Osteoblast (primary cell): ENCODE measurements at regions not wholly inside any gene's neighbourhood (a gene's known extent, or its start where the extent isn't known, plus 50 kb on each side); places are given as distances from the start of the nearest gene placed in this dataset.

Experiments used
- DNase-seq: peaks from one replicate; pipeline ENCODE4 v3.0.0; 2011; ENCODE audit warnings: low spot score, mixed read lengths; ENCODE audit not compliant: insufficient read length; ENCODE audit errors: missing footprints
- H2AFZ ChIP-seq: 2 replicates; pipeline ENCODE4 v1.6.0; 2011; ENCODE audit warnings: mild to moderate bottlenecking, low read length
- H3K27ac ChIP-seq: 2 replicates; pipeline ENCODE4 v1.5.1; 2011; ENCODE audit warnings: mild to moderate bottlenecking, low read depth, low read length, moderate library complexity
- H3K27me3 ChIP-seq: 2 replicates; pipeline ENCODE4 v1.6.0; 2012; ENCODE audit warnings: mild to moderate bottlenecking, control low read depth, inconsistent platforms, low read length, moderate library complexity; ENCODE audit not compliant: insufficient read depth
- H3K36me3 ChIP-seq: 2 replicates; pipeline ENCODE4 v1.5.1; 2011; ENCODE audit warnings: mild to moderate bottlenecking, low read length, control low read depth, moderate library complexity; ENCODE audit not compliant: insufficient read depth
- H3K4me1 ChIP-seq: 2 replicates; pipeline ENCODE4 v1.5.1; 2011; ENCODE audit warnings: mild to moderate bottlenecking, low read length, control low read depth, moderate library complexity; ENCODE audit not compliant: insufficient read depth
- H3K4me2 ChIP-seq: 2 replicates; pipeline ENCODE4 v1.6.0; 2011; ENCODE audit warnings: mild to moderate bottlenecking, low read length; ENCODE audit not compliant: insufficient read depth
- H3K4me3 ChIP-seq: fragments of 200-600 bp; sonication (generic); 3 replicates; pipeline ENCODE4 v1.5.1; 2012; ENCODE audit warnings: mild to moderate bottlenecking, low read length, inconsistent platforms; ENCODE audit not compliant: insufficient read depth
- H3K79me2 ChIP-seq: 2 replicates; pipeline ENCODE4 v1.6.0; 2012; ENCODE audit warnings: mild to moderate bottlenecking, low read length, control low read depth, inconsistent platforms; ENCODE audit not compliant: insufficient read depth
- H3K9me3 ChIP-seq: 2 replicates; pipeline ENCODE4 v1.5.1; 2011; ENCODE audit warnings: low read depth, low read length, control low read depth
- H4K20me1 ChIP-seq: 2 replicates; pipeline ENCODE4 v1.6.0; 2012; ENCODE audit warnings: mild to moderate bottlenecking, low read length, control low read depth; ENCODE audit not compliant: insufficient read depth
- TF ChIP-seq, protein P1 (sequence below): IDR thresholded peaks from 2 replicates; pipeline ENCODE4 v1.5.1; 2011; ENCODE audit warnings: mild to moderate bottlenecking, low read depth, low read length, moderate library complexity; ENCODE audit errors: extremely low read depth

DNA sequence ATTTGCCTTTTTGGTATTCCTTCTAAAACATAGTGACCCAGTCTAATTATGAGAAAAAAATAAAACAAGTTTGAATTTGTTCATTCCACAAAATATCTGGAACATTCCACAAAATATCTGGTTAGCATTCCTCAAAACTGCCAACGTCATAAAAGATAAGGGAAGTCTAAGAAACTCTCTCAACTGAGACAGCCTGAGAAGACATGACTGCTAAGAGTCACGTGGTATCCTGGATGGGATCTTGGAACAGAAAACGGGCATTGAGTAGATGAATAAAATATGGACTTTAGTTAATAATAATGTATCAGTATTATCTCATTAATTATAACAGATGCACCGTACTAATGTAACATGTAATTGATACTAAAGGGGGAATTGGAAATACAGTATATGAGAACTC lies 280.9 kb downstream of the ARAP2 start:
- no peaks in the 10 kb centered on the region for H4K20me1 ChIP-seq
- H3K9me3 ChIP-seq: peaks cover 2% of the 10 kb centered on the region
- TF ChIP-seq, protein P1, sequence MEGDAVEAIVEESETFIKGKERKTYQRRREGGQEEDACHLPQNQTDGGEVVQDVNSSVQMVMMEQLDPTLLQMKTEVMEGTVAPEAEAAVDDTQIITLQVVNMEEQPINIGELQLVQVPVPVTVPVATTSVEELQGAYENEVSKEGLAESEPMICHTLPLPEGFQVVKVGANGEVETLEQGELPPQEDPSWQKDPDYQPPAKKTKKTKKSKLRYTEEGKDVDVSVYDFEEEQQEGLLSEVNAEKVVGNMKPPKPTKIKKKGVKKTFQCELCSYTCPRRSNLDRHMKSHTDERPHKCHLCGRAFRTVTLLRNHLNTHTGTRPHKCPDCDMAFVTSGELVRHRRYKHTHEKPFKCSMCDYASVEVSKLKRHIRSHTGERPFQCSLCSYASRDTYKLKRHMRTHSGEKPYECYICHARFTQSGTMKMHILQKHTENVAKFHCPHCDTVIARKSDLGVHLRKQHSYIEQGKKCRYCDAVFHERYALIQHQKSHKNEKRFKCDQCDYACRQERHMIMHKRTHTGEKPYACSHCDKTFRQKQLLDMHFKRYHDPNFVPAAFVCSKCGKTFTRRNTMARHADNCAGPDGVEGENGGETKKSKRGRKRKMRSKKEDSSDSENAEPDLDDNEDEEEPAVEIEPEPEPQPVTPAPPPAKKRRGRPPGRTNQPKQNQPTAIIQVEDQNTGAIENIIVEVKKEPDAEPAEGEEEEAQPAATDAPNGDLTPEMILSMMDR: no peak
- no peak overlapping the region for H3K27ac ChIP-seq
- H3K4me3 ChIP-seq: no peak overlapping the region
- no peak overlapping the region for H2AFZ ChIP-seq
- DNase-seq: no peak
- no peaks in the 10 kb centered on the region for H3K27me3 ChIP-seq
- H3K36me3 ChIP-seq: no peaks in the 10 kb centered on the region
- H3K4me2 ChIP-seq: no peak overlapping the region
- no peaks in the 10 kb centered on the region for H3K79me2 ChIP-seq
- H3K4me1 ChIP-seq: no peaks in the 10 kb centered on the region

DNA sequence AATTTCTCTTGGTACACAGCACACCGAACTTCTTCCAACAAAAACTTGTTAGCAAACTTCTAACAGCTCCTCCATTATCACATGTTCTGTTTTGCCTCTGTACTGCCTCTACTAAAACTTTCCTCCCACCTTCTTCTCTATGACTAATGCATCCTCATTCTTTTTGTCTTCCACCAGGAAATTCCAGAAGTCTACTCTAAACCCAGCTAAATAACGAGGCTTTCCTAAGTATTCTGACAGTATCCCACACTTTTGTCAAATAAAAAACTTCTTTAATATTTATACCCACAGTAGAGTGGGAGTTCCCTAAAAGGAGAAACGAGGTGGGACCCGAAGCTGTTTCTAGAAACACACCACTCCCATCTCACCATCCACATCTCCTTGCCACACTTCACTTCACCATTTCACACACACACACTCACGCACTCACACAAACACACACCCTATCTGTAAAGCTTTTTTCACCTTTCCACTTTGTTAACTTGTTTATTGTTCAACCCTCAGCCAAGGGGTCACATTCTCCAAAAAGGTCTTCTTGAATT lies 280.3 kb downstream of the ARAP2 start:
- TF ChIP-seq, protein P1: no peak
- Histone ChIP-seq H3K36me3 (no peaks in the 10 kb centered on the region), H3K4me3 (no peak overlapping the region), H2AFZ (no peak overlapping the region), H3K4me1 (no peaks in the 10 kb centered on the region), H3K9me3 (peaks cover 2% of the 10 kb centered on the region), H3K4me2 (no peak overlapping the region), H3K27me3 (no peaks in the 10 kb centered on the region), H3K79me2 (no peaks in the 10 kb centered on the region), H4K20me1 (no peaks in the 10 kb centered on the region), H3K27ac (no peak overlapping the region)
- DNase-seq: no peak

DNA sequence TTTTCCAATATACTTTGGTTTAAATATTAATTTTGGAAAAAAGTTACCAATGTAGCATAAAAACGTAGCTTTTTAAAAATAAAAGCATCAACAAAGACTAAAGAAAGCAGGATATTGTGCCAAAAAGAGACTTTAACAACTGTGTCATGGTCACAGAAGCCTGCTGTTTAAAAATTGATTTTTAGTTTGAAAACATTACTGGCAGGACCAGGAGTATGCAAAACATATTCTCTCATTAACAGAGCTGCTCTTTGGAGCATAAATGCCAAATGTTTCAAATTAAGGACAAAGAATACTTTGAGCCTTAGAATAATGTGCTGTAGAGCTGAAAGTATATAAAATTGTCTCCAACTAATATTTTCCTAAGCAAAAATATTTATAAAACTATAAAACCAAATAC lies 279.0 kb downstream of the ARAP2 start:
- Histone ChIP-seq H3K79me2 (no peaks in the 10 kb centered on the region), H3K27ac (no peak overlapping the region), H3K4me1 (no peaks in the 10 kb centered on the region), H3K4me2 (no peak overlapping the region), H2AFZ (no peak overlapping the region), H3K4me3 (no peak overlapping the region), H4K20me1 (no peaks in the 10 kb centered on the region), H3K9me3 (peaks cover 2% of the 10 kb centered on the region), H3K36me3 (no peaks in the 10 kb centered on the region), H3K27me3 (no peaks in the 10 kb centered on the region)
- TF ChIP-seq, protein P1: no peak
- no peak for DNase-seq

DNA sequence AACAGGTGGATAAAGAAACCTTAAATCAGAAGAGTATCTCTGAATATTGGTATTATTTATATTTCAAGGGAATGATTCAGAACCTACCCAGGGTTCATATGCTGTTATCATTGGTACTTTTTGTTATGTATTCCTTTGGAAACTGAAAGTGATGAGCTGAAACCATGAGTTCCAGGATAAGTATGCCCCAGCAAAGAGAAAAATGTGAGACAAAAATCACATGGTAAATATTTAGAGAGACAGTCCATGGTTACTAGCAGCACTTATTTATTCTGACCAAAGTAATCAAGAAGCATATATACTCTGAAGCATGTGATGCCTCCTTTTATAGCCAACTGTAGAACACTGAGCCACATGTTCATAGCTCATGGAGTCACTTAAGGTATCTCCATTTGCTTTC lies 277.7 kb downstream of the ARAP2 start:
- Histone ChIP-seq H3K4me3 (no peak overlapping the region), H3K4me2 (no peak overlapping the region), H2AFZ (no peak overlapping the region), H3K27me3 (no peaks in the 10 kb centered on the region), H3K27ac (no peak overlapping the region), H3K9me3 (peaks cover 2% of the 10 kb centered on the region), H3K79me2 (no peaks in the 10 kb centered on the region), H4K20me1 (no peaks in the 10 kb centered on the region), H3K36me3 (no peaks in the 10 kb centered on the region), H3K4me1 (no peaks in the 10 kb centered on the region)
- TF ChIP-seq, protein P1: no peak
- DNase-seq: no peak
